Cardiac muscle cell (in vitro differentiated cells and primary cell): ENCODE measurements at regions not wholly inside any gene's neighbourhood (a gene's known extent, or its start where the extent isn't known, plus 50 kb on each side); places are given as distances from the start of the nearest gene placed in this dataset.

Experiments
- DNase-seq, 2 donors: peaks; one replicate each; pipeline versions ENCODE4 v3.0.0 to v3.0.0-alpha.2; 2010 to 2017; ENCODE audit warnings: low read depth in 1 of 2, low spot score in 1 of 2
- H3K27ac ChIP-seq: fragments of 200-600 bp; sonication (generic); 2 replicates; pipeline ENCODE4 v1.5.1; 2016
- H3K27me3 ChIP-seq: fragments of 200-600 bp; sonication (generic); 2 replicates; pipeline ENCODE4 v1.6.0; 2016; ENCODE audit warnings: control low read depth
- H3K36me3 ChIP-seq: fragments of 200-600 bp; sonication (generic); 2 replicates; pipeline ENCODE4 v1.5.1; 2016; ENCODE audit warnings: control low read depth
- H3K4me1 ChIP-seq: fragments of 200-600 bp; sonication (generic); 2 replicates; pipeline ENCODE4 v1.8.1; 2017; ENCODE audit warnings: low read depth, mild to moderate bottlenecking, mixed run types
- H3K4me3 ChIP-seq: fragments of 200-600 bp; sonication (generic); 2 replicates; pipeline ENCODE4 v1.5.1; 2016; ENCODE audit warnings: mild to moderate bottlenecking
- H3K9me3 ChIP-seq: fragments of 200-600 bp; sonication (generic); 2 replicates; pipeline ENCODE4 v1.5.1; 2017; ENCODE audit warnings: low read depth, mild to moderate bottlenecking, control low read depth
- TF ChIP-seq, protein P1 (sequence below): IDR thresholded peaks from 2 replicates; pipeline ENCODE4 v1.5.1; 2012; ENCODE audit warnings: low read depth, mild to moderate bottlenecking, low read length

DNA sequence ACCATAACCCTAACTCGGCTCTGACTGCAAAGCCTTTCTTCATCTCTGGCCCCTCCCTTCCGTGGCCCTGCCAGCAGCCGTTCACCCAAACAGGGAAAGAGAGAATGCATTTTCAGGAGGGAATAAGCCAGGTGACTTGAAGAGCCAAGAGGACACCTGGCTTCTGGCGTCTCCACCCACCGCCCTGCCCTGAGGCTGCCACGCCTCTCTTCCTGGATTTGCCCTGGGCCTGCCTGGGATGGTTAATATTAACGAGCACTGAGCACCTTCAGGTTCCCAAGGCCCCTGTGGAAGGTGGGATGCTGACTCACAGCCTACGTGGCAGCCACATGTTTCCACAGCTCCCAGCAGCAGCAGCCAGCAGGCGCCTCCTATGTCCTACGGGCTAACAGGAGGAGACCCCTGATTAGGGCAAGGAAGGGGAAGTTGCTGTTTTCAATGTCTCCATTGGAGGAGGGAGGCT lies 138.0 kb upstream of the RREB1 start:
- H3K4me1 ChIP-seq, result no peaks in the 10 kb centered on the region
- no peak overlapping the region for H3K4me3 ChIP-seq
- TF ChIP-seq, protein P1, sequence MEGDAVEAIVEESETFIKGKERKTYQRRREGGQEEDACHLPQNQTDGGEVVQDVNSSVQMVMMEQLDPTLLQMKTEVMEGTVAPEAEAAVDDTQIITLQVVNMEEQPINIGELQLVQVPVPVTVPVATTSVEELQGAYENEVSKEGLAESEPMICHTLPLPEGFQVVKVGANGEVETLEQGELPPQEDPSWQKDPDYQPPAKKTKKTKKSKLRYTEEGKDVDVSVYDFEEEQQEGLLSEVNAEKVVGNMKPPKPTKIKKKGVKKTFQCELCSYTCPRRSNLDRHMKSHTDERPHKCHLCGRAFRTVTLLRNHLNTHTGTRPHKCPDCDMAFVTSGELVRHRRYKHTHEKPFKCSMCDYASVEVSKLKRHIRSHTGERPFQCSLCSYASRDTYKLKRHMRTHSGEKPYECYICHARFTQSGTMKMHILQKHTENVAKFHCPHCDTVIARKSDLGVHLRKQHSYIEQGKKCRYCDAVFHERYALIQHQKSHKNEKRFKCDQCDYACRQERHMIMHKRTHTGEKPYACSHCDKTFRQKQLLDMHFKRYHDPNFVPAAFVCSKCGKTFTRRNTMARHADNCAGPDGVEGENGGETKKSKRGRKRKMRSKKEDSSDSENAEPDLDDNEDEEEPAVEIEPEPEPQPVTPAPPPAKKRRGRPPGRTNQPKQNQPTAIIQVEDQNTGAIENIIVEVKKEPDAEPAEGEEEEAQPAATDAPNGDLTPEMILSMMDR, result no peak
- no peak for DNase-seq
- no peak overlapping the region for H3K27ac ChIP-seq
- no peaks in the 10 kb centered on the region for H3K36me3 ChIP-seq
- H3K9me3 ChIP-seq, result no peaks in the 10 kb centered on the region
- no peaks in the 10 kb centered on the region for H3K27me3 ChIP-seq

DNA sequence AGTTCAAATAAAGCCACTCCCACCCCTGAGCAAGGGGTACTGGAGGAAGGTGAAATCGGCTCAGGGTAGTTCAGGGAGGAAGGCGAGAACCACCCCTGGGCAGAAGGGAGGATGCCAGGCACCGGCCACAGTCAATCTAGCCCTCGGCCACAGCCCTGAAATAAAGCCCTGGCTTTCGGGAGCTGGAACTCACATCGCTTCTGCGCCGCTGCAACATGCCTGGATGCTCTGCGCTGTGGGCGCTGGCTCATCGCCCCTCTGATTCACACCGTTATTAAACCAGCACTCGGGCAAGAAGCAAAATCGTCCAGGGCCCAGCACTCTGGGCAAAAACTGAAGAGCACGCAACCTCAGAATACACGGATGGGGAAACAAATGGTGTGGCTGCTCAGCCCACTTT lies 136.9 kb upstream of the RREB1 start:
- H3K4me1 ChIP-seq, result peaks cover 6% of the 10 kb centered on the region
- TF ChIP-seq, protein P1, result no peak
- no peaks in the 10 kb centered on the region for H3K9me3 ChIP-seq
- H3K27me3 ChIP-seq, result no peaks in the 10 kb centered on the region
- no peak overlapping the region for H3K4me3 ChIP-seq
- H3K36me3 ChIP-seq, result no peaks in the 10 kb centered on the region
- no peak for DNase-seq
- H3K27ac ChIP-seq, result no peak overlapping the region

- TF ChIP-seq, protein P1, result no peak
- no peaks in the 10 kb centered on the region for H3K36me3 ChIP-seq
Measured at GRCh38 chr6:6971369-6971768, 136.4 kb upstream of the RREB1 start.

GRCh38 chr6:6972456-6972855 lies 135.3 kb upstream of the RREB1 start:
- H3K27me3 ChIP-seq, result no peaks in the 10 kb centered on the region
- no peaks in the 10 kb centered on the region for H3K36me3 ChIP-seq
- no peaks in the 10 kb centered on the region for H3K9me3 ChIP-seq
- DNase-seq, result peak in 1 of 2 donors; percentile 94
- H3K4me1 ChIP-seq, result peaks cover 14% of the 10 kb centered on the region
- no peak overlapping the region for H3K27ac ChIP-seq
- no peak overlapping the region for H3K4me3 ChIP-seq
- TF ChIP-seq, protein P1, result no peak

More at GRCh38 chr6:6971369-6971768, 136.4 kb upstream of the RREB1 start:
- H3K4me1 ChIP-seq, result peaks cover 11% of the 10 kb centered on the region
- DNase-seq, result no peak
- H3K27ac ChIP-seq, result no peak overlapping the region
- no peaks in the 10 kb centered on the region for H3K9me3 ChIP-seq
- no peaks in the 10 kb centered on the region for H3K27me3 ChIP-seq
- no peak overlapping the region for H3K4me3 ChIP-seq

DNA sequence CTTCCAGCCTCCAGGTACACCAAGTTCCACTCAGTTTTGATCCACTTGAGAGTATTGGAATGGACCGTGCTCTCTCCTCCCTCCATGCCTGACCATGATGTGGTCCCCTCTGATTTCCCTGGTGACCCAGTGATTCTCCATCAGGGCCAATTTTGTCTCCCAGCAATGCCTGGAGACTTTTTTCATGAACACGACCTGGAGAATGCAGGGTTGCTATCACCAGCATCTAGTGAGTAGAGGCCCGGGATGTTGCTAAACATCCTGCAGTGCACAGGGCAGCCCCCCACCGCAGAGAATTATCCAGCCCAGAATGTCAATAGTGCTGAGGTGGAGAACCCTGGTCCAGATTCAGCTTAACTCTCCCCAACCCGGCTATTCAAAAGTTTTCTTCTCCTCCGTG lies 134.0 kb upstream of the RREB1 start:
- TF ChIP-seq, protein P1, result no peak
- no peaks in the 10 kb centered on the region for H3K27me3 ChIP-seq
- no peak for DNase-seq

More for the DNA sequence above, 134.0 kb upstream of the RREB1 start:
- no peaks in the 10 kb centered on the region for H3K36me3 ChIP-seq
- no peaks in the 10 kb centered on the region for H3K9me3 ChIP-seq
- no peak overlapping the region for H3K27ac ChIP-seq
- no peak overlapping the region for H3K4me3 ChIP-seq
- peaks cover 14% of the 10 kb centered on the region for H3K4me1 ChIP-seq
